HG03565 (cell line): ENCODE measurements at regions not wholly inside any gene's neighbourhood (a gene's known extent, or its start where the extent isn't known, plus 50 kb on each side); places are given as distances from the start of the nearest gene placed in this dataset.

Experiments used
- ATAC-seq: cut with Tn5 transposase; IDR thresholded peaks from one replicate; pipeline ENCODE4 v1.9.1; 2021; ENCODE audit warnings: mild to moderate bottlenecking, moderate library complexity; ENCODE audit not compliant: unreplicated experiment

DNA sequence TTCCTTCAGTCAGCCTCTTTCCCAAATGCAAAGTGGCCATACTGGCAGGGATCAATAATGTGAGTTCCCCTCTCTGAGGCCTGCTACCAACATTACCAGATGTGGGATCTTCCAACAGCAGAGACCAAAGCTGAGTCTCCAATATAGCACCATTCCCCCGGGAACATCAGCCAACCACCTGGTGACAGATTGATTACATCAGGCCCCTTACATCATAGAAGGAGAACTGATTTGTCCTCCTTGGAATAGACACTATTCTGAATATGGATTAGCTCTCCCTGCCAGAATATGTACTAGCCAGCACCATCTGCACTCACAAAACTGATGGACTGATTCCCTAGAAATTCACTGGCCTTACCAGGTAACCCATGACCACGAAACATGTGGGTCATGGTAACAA is 61.9 kb upstream of the CARMIL1 start:
- no peak for ATAC-seq

DNA sequence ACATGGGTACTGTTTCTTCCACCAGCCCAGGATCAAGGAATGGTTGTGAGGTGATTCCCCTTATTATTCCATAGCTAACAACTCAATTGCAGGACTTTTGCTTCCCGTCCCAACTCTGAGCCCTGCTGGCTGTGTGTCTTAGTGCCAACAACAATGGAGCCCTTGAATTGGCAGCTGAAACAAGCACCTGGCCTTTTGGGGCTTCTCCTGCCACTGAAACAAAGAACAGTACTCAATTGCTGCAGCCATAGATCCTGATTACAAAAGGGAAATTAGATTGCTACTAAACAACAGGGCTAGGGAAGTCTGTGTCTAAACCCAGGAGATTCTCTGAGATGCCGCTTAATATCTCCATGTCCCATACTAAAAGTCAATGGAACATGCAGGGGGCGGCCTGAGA is 61.3 kb upstream of the CARMIL1 start:
- no peak for ATAC-seq

DNA sequence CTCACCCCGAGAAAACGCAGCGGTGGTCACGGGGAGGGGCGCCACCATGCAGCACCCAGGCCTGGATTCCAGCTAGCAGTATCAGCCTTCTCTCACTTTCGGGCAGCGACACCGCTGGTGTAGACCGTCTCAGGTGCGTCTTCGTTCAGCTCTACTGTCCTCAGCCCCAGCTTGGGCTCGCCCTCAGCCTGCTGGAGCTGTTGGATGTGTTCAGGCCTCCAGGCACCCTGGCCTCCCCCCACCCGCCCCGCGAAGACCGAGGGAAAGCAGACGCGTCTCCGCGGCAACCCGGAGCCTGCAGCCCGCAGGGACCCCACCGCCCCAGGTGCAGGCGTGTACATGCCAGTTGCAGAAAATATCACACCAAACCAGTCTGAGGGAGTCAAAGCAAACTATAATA is 60.8 kb upstream of the CARMIL1 start:
- no peak for ATAC-seq

DNA sequence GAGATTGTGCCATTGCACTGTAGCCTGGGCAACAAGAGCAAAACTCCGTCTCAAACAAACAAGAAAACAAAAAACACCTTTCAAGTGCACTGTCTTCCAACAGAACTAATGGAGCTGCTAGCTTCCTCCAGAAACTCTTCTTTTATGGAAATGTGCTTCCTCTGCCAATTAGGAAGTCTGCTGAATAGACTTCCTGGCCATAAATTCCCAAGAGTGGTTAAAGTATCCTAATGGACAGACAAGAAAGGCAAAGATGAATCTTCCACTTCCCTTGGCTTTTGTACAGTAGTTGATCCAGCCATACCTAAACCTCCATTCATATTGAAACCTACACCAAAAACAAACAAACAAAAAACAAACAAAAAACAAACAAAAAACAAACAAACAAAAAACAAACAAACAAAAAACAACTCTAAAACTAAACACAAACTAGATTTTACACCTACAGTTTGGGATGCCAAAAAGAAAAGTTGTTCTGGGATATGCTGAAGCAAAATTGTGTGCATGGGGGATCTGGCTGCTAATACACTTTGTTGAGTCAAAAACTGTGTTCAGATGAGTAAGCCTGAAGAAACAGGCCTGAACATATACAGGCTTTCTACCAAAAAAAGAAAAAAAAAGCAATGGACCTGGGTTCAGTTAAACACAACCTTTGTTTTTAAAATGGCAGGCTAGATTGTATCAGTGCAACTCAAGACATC is 59.8 kb upstream of the CARMIL1 start:
- ATAC-seq = no peak

DNA sequence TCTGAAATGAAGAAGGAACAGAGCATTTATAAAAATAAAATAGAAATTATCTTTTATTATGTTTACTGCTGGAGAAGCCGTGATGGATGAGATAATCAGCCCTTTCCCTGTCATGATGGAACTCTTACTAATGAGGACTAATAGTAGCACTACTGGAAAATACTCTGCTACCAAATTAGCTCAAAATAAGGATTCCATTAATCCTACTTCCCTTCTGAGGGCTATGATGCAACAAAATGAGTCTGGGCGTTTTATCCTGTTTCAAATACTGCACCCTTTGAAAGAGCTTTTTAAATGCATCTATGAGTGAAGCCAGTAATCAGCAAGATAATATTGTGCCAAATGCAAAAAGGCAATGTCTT is 59.3 kb upstream of the CARMIL1 start:
- ATAC-seq = no peak

DNA sequence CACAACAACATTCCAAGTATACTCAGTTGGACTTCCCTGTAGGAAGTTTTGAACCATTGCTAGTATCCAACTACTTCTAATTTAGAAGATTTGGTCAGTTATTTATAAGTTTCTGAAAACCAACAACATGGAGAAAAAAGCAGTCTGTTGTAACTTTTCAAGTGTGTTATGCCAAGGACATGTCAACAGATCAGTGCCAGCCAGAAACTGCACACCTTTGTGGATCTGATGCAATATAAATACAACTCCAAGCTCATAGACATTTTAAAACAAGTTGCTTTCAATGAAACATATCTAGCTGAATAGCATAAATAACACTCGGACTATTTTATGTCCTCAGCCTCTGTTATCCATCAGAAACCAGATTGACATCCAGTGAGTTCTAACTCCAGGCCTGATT is 58.3 kb upstream of the CARMIL1 start:
- no peak for ATAC-seq

DNA sequence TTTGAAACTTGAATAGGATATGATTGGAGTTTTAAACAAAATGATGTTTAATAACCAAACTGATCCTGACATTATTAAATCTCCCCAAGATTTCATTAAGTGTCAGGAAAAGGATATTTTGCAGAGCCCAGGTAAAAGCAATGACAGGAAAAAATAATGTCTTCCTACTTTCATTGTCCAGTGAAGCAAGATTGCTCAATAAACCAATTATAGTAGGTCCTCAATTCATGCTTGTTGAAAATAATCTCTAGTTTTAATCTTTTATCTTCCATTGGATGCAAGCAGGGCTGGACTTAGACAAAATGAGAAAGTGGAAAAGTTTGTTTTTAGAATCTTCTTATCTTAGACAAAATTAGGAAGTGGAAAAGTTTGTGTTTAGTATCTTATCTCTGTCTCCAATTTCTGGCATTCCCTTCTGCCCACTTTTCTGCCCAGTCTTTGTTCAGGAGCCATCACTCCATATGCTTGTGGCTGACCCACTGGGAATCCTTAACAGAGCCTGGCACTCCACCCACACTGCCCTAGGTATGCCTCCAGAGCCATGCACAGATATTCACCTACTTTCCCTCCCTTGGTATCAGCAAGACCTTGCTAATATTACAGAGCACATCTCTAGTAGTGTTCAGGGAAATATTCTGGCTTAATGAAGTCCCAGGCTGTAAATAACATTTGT is 57.0 kb upstream of the CARMIL1 start:
- no peak for ATAC-seq

DNA sequence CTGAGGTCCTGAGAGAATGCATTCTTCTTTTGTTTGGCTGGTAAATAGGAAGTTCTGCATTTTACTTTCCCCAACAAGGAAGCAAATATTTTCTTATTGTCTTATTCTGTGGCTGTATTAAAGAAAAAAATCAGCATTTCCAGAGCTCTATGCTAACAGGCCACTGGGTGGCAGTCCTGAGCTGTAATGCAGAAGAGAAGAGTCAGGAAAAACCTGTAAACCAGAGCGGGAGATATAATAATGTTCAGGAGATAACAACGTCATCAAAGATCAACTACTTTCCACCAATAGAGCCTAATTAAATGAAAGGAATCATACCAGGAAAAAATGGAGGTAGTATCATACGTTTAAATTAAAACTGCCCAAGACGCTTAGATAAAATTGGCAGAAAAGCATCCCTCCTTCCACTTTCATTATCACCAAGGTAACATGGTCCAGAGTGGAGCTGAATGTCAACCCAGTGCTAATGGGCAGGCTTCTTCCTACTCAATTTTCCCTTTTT is 55.6 kb upstream of the CARMIL1 start:
- no peak for ATAC-seq

DNA sequence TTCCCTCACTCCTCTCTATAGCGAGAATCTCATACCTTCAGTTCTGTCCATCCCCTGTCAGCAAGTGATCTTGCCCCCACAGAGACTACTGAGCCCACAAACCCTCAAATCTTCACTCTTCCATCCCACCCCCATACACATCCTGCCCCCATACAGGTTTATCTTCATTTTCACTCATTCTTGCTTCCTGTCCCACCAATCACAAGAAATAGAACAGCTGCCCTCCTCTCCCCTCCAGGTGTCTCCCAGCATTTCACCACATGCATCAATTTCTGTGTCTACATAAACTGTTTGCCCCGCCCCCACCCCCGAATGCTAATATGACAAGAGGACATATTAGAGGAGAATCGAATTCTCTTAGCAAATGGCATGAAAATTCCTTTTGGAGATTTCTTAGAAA is 54.9 kb upstream of the CARMIL1 start:
- ATAC-seq = no peak

DNA sequence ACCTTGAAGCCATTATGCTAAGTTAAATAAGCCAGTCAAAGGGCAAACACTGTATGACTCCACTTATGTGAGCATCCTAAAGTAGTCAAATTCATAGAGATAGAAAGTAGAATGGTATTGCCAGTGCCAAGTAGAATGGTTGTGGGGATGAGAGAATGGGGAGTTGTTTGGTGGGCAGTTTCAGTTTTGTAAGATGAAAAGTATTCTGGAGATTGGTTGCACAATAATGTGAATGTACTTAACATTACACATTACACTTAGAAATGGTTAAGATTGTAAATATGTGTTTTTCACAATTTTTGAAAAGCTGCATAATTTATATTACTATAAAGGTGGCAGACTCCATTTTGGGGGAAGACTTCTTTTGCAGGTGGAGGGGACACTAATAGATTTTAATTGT is 51.3 kb upstream of the CARMIL1 start:
- no peak for ATAC-seq
